Chondrocyte (in vitro differentiated cells): ENCODE measurements at regions not wholly inside any gene's neighbourhood (a gene's known extent, or its start where the extent isn't known, plus 50 kb on each side); places are given as distances from the start of the nearest gene placed in this dataset.

Experiments
- DNase-seq: peaks from one replicate; pipeline ENCODE4 v3.0.0; 2021; ENCODE audit warnings: mixed read lengths, low spot score
- H3K27ac Mint-ChIP-seq: one replicate; pipeline ENCODE4 v1.8.0; 2021; ENCODE audit warnings: mild to moderate bottlenecking, moderate library complexity, mixed read lengths; ENCODE audit not compliant: unreplicated experiment
- H3K27me3 Mint-ChIP-seq: 2 replicates; pipeline ENCODE4 v1.8.0; 2021; ENCODE audit warnings: low read depth, mixed read lengths
- H3K36me3 Mint-ChIP-seq: 2 replicates; pipeline ENCODE4 v1.8.0; 2021; ENCODE audit warnings: low read depth, mixed read lengths
- H3K4me1 Mint-ChIP-seq: 2 replicates; pipeline ENCODE4 v1.8.0; 2021; ENCODE audit warnings: low read depth, mild to moderate bottlenecking, mixed read lengths
- H3K4me3 Mint-ChIP-seq: one replicate; pipeline ENCODE4 v1.8.0; 2021; ENCODE audit warnings: mild to moderate bottlenecking, moderate library complexity, mixed read lengths; ENCODE audit not compliant: unreplicated experiment
- H3K9me3 Mint-ChIP-seq: 2 replicates; pipeline ENCODE4 v1.8.0; 2021; ENCODE audit warnings: low read depth, mixed read lengths
- CTCF ChIP-seq: fragments of 200-600 bp; sonication (generic); IDR thresholded peaks from 2 replicates; pipeline ENCODE4 v1.5.0; 2021; ENCODE audit warnings: antibody characterized with exemption, mild to moderate bottlenecking, moderate library complexity

- no peak overlapping the region for H3K27ac Mint-ChIP-seq
- no peak for DNase-seq
- H3K9me3 Mint-ChIP-seq, result peaks cover 5% of the 10 kb centered on the region
- H3K27me3 Mint-ChIP-seq, result no peaks in the 10 kb centered on the region
- no peak for TF ChIP-seq CTCF
- H3K36me3 Mint-ChIP-seq, result no peaks in the 10 kb centered on the region
- H3K4me3 Mint-ChIP-seq, result no peak overlapping the region
- no peaks in the 10 kb centered on the region for H3K4me1 Mint-ChIP-seq
Observed at GRCh38 chr9:29012911-29013310, 1439.6 kb upstream of the C9orf72 start.

- no peaks in the 10 kb centered on the region for H3K9me3 Mint-ChIP-seq
- H3K4me3 Mint-ChIP-seq, result no peak overlapping the region
- no peak for DNase-seq
- no peaks in the 10 kb centered on the region for H3K36me3 Mint-ChIP-seq
- no peaks in the 10 kb centered on the region for H3K4me1 Mint-ChIP-seq
- H3K27ac Mint-ChIP-seq, result no peak overlapping the region
- TF ChIP-seq CTCF, result no peak
- peaks cover 4% of the 10 kb centered on the region for H3K27me3 Mint-ChIP-seq
Observed at GRCh38 chr9:29021632-29022031, 1448.4 kb upstream of the C9orf72 start.

GRCh38 chr9:29038332-29038731, 1465.1 kb upstream of the C9orf72 start:
- Mint-ChIP-seq H3K36me3 (no peaks in the 10 kb centered on the region), H3K4me3 (no peak overlapping the region), H3K4me1 (no peaks in the 10 kb centered on the region), H3K27ac (no peak overlapping the region), H3K9me3 (no peaks in the 10 kb centered on the region), H3K27me3 (peaks cover 1% of the 10 kb centered on the region)
- TF ChIP-seq CTCF, result no peak
- DNase-seq, result no peak

GRCh38 chr9:29039258-29039657, 1466.0 kb upstream of the C9orf72 start:
- DNase-seq, result no peak
- no peak for TF ChIP-seq CTCF
- no peak overlapping the region for H3K4me3 Mint-ChIP-seq
- H3K27me3 Mint-ChIP-seq, result peaks cover 1% of the 10 kb centered on the region
- no peaks in the 10 kb centered on the region for H3K36me3 Mint-ChIP-seq
- no peak overlapping the region for H3K27ac Mint-ChIP-seq
- H3K9me3 Mint-ChIP-seq, result no peaks in the 10 kb centered on the region
- no peaks in the 10 kb centered on the region for H3K4me1 Mint-ChIP-seq

GRCh38 chr9:29043072-29043471, 1469.8 kb upstream of the C9orf72 start:
- H3K36me3 Mint-ChIP-seq, result no peaks in the 10 kb centered on the region
- no peak overlapping the region for H3K4me3 Mint-ChIP-seq
- no peak for TF ChIP-seq CTCF
- H3K27ac Mint-ChIP-seq, result no peak overlapping the region
- H3K9me3 Mint-ChIP-seq, result peaks cover 3% of the 10 kb centered on the region
- no peaks in the 10 kb centered on the region for H3K27me3 Mint-ChIP-seq
- no peak for DNase-seq
- H3K4me1 Mint-ChIP-seq, result no peaks in the 10 kb centered on the region
